PFSK-1 (cell line): ENCODE measurements at regions not wholly inside any gene's neighbourhood (a gene's known extent, or its start where the extent isn't known, plus 50 kb on each side); places are given as distances from the start of the nearest gene placed in this dataset.

Experiments
- POLR2AphosphoS5 ChIP-seq: IDR thresholded peaks from 2 replicates; pipeline ENCODE4 v1.6.1; 2012; ENCODE audit warnings: low read depth, mild to moderate bottlenecking, control low read depth, low read length, moderate library complexity
- REST ChIP-seq, 2 experiments: IDR thresholded peaks; 2 replicates each; pipeline versions ENCODE4 v1.6.1 to v1.8.0; 2011 to 2012; ENCODE audit warnings: low read depth in 2 of 2, low read length in 2 of 2, control low read depth in 1 of 2, inconsistent platforms in 1 of 2, mild to moderate bottlenecking in 1 of 2, moderate library complexity in 1 of 2; ENCODE audit not compliant: insufficient read depth in 1 of 2
- SIN3A ChIP-seq: IDR thresholded peaks from 2 replicates; pipeline ENCODE4 v1.6.1; 2012; ENCODE audit warnings: mild to moderate bottlenecking, low read length, moderate library complexity, borderline replicate concordance; ENCODE audit not compliant: insufficient read depth
- TAF1 ChIP-seq: IDR thresholded peaks from 2 replicates; pipeline ENCODE4 v1.6.1; 2012; ENCODE audit warnings: low read length, control low read depth, borderline replicate concordance; ENCODE audit not compliant: insufficient read depth

GRCh38 chr2:188032306-188032705 is 259.4 kb upstream of the GULP1 start:
- TF ChIP-seq POLR2AphosphoS5 = no peak
- no peak for TF ChIP-seq REST (IDR thresholded peaks at IDR 0.05; ENCODE audit: insufficient read depth in 1 of 2, low read depth in 2 of 2, low read length in 2 of 2)
- no peak for TF ChIP-seq SIN3A
- TF ChIP-seq TAF1 = no peak
